HG03095 (cell line): ENCODE measurements at regions not wholly inside any gene's neighbourhood (a gene's known extent, or its start where the extent isn't known, plus 50 kb on each side); places are given as distances from the start of the nearest gene placed in this dataset.

ENCODE experiments used
- ATAC-seq: cut with Tn5 transposase; IDR thresholded peaks from one replicate; pipeline ENCODE4 v1.9.1; 2021; ENCODE audit warnings: moderate library complexity; ENCODE audit not compliant: unreplicated experiment

DNA sequence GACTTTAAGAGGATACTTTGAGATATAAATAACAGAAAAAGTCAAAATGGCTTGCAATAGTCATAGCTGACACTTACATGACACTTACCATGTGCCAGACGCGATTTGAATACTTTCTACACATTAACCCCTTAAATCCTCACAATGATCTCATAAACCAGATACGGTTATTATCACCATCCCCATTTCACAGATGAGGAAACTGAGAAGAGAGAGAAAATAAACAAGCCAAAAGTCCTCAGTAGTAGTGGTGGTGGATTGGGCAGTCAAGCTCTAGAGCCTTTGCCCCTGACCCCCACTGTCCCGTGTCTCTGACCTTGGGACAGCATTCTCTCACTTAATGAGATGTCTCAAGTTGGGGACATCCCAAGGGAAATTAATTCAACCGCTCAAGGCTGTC is 105.2 kb upstream of the TAF1B start:
- ATAC-seq = no peak

DNA sequence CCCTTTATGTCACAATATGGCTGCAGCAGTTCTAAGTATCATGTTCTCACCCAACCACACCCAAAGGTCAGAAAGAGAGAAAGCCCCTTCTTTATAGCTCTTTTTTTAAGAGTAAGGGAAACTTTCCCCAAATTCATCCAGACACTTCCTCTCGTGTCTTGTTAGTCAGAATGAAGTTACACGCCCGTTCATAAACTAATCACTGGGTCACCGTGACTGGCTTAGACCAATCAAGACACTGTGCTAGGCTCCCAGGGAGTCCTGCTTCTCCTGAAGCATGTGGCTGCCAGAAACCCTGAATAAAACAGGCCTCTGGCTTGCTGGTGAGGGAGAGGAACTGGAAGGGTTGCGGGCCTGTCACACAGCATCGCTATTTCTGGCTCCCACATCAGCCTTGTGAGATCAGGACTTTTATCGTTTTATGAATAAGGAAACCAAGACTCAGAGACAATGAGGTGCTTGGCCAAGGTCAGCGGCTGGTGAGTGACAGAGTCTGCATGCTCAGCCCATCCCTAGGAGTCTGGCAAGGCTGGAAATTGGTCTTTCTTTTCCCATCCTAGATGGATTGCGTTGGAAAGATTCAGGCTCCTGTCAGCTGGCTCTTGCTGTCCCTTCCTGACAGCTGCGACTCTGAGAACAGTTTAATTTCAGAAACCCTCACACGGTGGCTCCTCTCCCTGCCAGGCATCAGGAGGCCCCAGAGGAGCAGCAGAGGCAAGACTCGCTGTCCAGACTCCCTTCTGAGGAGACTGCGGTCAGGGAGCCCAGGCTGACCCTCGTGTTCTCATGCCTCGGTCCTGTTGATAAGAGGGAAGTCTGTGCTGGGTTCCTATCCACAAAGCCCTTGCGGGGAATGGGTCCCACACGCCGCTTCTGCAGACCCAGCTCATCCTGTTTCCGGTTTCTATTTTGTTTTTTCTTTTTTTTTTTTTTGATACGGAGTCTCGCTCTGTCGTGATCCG is 104.5 kb upstream of the TAF1B start:
- peak; percentile 12 for ATAC-seq

DNA sequence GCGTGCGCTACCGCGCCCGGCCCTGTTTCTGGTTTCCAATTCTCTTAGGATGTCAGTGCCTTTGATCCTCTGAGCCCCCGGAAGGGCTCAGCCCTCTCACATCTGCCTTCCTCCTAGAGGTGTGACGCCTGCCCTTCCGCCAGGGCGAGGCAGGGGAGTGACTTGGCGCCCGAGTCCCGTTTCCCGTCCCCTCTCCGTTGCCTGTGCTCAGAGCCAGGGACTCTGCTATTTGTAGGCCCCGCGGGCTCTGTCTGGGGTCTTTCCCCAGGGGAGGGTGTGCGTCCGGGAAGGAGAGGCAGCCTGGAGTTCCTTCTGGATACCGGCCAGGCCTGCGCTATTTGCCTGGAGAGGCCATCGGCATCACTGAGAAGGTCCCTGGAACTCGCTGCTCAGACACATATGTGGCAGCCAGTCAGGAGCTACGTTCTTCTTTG is 103.7 kb upstream of the TAF1B start:
- ATAC-seq = peak; percentile 50

DNA sequence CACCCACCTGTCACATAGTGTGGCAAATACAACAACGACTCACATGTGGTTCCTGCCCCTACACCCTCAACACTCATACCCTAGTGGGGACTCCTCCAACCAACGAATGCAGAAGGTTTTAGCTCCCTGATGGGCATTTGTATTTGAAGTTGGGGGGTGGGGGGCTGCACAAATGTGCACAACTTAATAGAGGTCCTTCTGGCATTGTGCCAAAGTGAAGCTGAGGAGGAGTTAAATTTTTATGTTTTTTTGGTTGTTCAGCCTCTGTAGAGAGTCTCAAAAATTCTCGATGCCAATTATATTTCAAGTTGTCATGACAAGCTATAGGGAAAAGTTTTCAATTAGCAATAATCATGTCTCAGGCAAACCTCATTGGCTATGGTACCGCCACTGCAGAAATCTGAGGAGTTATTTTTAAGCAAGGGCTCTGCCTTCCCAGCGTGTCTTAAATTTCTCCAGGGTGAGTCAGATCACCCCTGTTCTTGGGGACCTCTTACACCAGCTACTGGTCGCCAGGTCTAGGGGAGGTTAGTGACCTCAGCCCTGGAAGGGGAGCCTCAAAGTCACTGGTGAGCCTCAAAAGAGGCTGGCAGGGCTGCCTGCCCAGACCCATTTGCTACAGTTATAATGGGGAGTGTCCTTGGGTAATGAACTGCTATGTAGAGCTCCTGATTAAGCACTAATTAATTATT is 102.7 kb upstream of the TAF1B start:
- ATAC-seq = no peak

DNA sequence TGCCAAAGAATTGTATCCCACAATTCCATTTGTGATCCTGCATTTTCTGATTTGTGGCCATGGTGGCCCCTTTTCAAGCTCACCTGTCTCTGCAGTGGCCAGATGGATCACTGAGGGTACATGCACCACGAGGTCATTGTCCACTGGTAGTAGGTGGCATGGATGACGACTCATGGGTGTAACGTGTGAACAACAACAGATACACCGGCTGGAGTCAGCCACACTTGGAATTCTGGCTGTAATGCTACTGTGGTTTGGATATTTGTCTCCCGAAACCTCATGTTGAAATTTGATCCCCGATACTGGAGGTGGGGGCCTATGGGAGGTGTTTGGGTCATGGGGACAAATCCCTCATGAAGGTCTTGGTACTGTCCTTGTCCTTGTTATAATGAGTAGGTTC is 102.2 kb upstream of the TAF1B start:
- ATAC-seq = no peak

DNA sequence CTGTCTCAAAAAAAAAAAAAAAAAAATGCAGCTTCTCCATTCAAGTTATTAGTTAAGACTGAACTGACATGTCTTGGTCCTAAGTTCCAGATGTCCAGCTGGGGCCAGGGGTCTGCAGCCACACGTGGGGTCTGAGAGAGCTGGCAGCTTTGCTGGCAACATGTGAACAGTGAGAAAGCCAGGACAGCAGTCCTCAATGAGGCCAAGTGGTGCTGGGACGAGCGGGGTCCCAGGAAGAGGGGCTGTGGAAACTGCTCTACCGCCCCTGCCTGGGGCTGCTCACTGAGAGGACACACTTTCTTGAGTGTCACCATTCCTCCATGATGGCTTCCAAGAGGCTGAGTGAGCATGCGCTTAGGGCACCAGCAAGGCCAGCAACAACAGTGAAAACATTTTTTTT is 100.7 kb upstream of the TAF1B start:
- no peak for ATAC-seq

DNA sequence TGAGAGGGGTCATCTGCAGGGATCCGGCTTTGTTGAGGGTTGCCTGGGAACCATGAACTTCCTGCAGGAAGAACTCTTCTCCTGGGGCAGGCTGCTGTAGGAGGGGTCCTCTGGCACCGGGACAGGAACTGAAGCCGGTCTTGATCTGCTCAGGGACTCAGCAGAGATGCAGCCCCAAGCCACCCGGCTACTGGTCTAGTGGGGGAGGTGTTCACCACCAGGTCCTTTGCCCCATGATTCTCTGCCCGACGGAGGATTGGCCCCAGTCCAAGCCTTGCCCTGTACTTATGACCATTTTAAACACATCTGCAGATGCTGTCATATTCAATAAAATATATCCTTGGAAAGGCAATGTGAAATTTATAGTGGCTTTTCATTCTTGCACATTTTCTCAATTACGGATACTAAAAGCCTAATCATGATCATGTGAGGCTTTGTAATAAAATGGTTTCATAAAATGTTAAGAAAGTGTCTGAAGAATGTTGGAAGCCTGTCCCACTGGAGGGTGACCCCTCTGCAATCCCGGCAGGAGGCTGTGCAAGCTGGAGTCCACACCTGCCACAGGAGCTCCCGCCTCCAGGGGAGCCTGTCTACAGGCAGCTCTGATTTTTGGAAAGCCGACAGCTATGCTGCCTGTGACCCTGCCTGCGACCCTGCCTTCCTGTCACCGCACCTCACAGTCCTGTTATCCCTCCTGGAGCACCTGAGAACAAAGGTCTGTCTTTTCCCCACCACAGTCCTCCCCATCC is 98.8 kb upstream of the TAF1B start:
- no peak for ATAC-seq

DNA sequence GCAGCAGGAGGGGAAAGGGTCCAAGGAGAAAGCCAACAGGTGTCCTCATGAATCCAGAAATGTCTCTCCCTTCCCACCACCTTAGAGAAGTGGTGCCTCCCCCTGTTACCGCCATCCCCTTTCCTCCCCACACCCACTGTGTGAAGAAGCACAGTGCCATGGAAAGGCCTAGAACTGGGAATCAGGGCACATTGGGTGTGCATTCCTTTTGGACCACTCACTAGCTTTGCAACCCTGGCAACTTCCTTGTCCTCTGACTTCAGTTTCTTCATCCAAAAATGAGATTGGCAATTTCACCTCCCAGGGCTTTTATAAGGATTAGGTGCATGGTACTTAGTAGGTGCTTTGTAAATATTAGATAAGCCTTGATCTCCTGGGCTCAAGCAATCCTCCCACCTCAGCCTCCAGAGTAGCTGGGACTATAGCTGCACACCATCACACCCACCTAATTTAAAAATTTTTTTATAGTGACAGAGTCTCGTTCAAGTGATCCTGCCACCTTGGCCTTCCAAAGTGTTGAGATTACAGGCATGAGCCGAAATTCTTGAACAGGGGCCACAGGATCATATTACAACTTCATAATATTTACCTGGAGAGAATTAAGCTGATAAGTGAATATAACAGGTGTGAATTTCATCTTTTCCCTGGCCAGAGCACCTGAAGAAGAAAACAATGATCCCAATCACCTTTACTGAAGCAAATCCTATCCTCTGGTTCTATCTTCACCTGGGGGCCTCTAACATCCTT is 97.9 kb upstream of the TAF1B start:
- no peak for ATAC-seq

DNA sequence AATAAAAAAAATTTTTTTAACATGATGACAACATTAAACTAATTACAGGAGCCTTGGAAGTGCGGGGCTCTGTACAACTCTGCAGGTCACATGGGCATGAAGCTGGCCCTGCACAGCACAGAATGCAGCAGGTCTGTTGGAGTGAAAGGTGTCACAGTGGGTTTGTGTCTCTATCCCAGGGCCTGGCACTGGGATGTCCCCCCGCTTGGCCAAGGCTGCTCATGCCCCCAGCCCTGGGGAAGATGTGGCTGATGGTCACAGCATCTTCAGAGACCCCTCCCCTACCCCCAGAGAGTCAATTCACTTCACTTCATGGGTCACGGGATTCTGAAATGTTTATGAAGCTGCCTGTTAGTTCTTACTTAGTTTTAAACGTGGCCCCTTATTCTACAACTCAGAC is 95.9 kb upstream of the TAF1B start:
- ATAC-seq = no peak

DNA sequence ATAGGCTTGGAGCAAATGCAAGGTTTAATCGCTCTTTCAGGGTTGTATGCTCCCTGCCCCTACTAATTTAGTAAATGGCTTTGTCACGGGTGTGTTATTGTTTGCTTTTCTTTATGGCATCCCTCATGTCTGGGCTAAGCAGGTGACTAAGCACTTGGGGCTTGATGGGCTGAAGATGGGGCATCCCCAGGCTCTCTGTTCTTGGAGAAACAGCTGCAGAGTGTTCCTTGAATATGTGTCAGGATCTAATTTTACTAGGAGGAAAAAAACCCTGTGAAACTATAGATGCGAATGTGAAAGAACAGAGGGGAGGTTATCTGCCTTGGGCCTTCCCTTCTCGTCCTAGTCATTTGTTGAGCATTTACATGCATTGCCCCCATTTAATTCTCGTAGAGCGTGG is 94.7 kb upstream of the TAF1B start:
- no peak for ATAC-seq

DNA sequence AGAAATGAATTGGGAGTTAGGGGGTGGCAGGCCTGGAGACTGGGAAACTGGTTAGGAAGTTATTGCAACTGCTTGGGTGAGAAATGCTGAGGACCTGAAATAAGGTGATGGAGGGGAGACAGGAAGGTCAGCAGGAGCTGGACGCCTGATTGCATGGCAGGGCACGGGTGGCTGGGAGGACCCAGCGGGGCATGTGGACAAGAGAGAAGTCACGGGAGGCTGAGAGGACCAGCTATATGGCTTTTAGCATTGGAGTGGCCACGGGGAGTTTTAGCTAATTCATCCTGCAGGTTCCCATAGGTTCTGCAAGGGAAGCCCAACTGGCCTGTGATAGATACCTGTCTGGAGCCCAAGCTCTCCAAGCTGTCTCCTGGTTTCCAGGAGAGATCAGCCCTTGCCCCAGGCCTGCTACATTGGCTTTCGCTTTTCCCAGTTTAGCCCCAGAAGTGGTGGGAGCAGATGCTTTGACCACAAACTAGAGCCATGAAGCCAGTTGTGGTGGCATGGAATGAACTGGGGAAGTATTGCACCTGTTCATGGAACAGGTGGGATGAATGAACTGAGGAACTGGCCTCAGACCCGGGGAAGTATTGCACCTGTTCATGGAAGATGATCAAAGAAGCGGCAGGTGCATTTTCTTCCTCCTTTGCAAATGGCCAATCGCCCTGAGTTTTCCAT is 93.6 kb upstream of the TAF1B start:
- ATAC-seq = no peak

DNA sequence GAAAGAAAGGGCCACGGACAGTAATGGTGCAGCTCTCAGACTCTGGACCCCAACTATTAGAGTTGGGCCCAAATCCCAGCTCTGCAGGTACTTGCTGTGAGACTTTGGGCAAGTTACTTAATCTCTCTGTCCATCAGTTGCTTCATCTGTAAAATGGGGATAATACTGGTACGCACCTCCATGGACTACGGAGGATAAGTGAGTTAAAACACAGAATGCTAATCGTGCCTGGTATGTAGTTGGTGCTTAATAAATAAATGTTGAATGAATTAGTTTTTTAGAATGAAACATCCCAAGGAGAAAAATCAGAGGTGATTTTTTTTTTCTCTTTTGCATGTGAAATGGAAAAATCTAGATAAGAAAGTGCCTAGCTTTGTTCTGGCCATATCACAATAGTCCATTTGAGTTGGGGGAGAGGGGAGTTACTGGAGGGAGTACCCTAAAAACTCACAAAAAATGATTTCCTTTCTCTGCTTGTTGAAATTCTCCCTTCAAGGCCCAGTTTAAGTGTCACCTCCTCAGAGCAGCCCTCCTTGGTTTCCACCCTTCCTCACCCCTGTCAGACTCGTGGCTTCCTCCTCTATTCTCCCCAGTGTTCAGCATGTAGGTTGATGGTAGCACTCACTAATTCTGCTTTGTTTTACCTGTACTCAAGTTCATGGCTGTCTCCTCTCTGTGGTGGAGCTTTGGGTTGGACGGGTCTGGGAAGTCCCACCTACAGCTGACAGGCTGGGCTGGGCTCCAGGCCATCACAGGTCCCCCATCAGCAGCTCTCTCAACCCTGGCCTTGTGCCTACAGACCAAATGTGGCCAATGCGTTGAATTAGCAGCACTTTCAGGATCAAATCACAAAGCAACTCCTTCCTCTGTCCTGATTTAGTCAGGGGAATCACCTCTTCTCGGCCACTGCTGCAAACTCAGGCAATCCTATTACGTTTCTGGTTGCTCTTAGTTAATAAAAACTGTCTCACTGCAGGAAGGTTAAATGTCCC is 92.8 kb upstream of the TAF1B start:
- ATAC-seq = no peak

DNA sequence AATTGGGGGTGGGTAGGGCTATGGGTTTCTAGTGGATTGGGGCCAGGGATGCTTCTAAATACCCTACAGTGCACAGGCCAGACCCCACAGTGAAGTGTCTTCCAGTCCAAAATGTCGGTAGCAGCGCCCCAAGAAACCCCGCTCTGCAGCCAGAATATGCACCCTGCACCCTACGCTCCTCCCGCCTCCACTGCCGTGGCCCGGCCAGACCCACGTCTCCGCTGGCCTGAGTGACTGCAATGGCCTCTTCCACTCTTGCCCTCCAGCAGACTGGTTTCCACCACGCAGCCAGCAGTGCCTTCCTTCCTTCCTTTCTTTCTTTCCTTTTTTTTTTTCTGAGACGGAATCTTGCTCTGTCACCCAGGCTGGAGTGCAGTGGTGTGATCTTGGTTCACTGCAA is 91.4 kb upstream of the TAF1B start:
- no peak for ATAC-seq

DNA sequence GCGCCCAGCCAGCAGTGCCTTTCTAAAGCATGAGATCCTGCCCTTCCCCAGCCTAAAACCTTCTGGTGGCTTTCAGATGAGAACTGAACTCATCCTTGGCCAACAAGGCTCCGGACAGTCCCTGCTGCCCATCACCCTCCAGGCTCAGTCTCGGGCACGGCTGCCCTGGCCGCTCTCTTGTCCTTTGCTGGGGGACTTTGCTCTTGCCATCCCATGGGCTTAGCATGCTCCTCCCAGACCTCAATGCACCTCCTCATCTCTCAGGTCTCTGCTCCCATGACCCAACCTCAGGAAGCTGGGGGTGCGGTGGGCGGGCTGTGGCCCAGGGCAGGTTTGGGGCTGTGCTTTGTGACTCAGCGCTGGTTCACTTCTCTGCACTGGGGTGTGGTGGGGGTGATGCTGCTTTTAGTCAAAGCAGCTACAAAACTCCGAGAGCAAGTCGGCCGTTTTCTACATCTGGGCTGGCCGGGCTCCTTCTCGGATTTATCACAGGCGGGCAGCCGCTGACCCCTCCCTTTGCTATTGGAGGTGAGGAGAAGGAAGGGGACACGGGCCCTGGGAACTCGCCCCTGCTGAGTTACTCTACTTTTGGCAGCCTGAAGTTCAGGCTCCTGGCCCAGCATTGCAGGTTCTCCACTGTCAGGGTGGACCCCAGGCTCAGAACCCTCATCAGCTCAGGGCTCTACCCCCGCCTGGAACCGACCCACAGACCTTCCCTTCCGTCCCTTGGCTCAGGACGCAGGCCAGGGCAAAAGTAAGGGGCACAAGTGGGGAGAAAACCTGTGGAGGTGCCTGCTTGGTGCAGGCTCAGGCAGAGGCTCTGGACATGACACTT is 90.6 kb upstream of the TAF1B start:
- ATAC-seq = peak; percentile 38

DNA sequence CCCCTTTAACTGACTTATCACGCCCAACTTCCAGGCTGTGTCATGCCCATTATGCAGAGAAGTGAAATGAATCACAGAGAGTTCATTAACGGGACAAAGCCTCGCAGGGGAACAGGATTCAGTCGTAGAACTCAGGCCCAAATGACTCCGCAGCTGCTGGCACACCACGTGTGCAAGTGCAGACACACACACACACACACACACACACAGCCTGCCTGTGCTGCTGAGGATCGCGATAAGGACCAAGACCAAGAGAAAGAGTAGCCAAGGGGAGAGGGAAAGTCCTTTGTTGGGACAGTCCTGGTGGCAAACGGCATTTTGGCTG is 90.0 kb upstream of the TAF1B start:
- ATAC-seq = peak; percentile 63

DNA sequence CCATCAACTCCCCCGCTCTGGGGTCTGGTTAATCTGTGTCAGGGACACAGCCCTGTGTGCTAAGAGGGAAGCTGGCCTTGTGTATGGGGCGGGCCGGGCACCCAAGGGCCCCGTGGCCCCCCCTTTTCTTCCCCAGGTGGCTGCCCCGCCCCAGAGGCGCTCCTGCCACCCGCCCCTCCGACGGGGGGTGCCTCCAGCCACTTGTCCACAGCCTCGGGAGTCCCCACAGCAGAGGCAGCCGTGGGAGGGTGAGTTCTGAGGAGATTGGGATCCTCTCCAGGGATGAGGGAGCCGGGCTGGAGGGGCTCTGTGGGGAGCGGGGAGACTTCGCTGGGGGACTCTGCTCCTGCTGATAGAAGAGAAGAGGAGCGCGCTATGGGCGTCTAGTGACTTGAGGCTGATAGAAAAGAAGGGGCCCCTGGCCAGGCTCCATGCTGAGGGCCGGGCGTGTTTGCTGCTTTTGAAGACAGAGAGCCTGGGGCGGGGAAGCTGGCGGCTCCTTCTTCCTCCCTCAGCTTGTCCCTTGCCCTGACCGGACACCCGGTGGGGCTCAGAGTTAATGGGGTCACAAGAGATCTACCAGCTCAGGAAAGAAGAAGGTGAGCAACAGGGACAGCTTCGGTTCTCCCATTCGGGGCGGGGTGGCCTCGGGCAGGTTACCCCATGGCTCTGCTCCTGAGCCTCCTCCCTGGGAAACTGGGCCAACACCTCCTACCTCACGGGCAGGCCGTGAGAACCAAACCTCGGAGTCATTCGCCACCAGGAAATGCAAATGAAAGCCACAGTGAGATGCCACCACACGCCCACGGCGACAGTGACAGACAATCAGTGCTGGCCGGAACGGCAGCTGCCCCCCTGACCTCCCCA is 89.4 kb upstream of the TAF1B start:
- ATAC-seq = no peak

DNA sequence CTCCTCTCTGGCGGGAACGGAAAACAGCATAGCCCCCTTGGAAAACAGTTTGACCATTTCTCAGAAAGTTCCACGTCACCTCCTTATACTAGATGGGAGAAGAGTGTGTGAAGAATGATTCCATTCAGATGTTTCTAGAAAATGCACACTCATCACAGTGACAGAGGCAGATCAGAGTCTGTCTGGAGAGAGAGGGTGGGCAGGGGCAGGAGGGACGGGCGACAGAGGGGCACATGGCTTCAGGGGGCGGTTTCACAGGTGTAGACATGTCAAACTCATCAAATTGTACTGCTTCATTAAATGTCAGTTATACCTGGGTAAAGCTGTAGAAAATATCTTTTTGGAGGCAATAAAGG is 88.8 kb upstream of the TAF1B start:
- no peak for ATAC-seq

DNA sequence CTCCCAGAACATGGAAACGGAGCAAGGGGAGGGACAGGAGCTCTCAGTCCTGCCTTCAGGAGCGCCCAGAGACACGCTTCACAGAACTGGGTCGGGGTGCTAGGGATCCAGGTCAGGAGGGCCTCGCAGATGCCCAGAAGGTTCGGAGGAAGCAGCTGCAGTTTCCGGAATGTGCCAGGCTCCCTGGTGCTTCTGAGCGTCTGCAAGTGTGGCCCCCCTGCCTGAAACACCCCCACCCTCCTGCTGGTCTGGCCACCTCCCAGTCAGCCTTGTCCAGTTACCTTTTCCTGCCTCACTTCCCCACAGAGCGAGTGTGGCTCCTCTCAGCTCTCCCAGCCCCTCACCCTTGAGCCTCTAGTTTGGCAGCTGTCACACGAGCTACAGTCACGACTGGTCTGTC is 88.3 kb upstream of the TAF1B start:
- no peak for ATAC-seq
